Stimulated activated CD4-positive, alpha-beta T cell treated with anti-CD3 and anti-CD28 coated beads, Interleukin-2, amount 100 ng/mL, for 48 hours (primary cell): ENCODE measurements at regions not wholly inside any gene's neighbourhood (a gene's known extent, or its start where the extent isn't known, plus 50 kb on each side); places are given as distances from the start of the nearest gene placed in this dataset.
"Not testable (repeated sequence)": the region's sequence is repeated elsewhere in the genome, so short reads cannot be mapped to it uniquely, and the experiment has no call there.

ENCODE experiments used
- DNase-seq, 2 donors: peaks; one replicate each; pipeline ENCODE4 v3.0.0-alpha.2; 2020

- DNase-seq = no peak
Observed at GRCh38 chr12:92987362-92987761, 58.3 kb upstream of the EEA1 start.

- DNase-seq = peak; percentile 17 to 27
Observed at GRCh38 chr12:92987846-92988621, 58.9 kb upstream of the EEA1 start.

GRCh38 chr12:92988622-92989130 is 59.6 kb upstream of the EEA1 start:
- no peak for DNase-seq

- DNase-seq = peak; percentile 11 to 15
Observed at GRCh38 chr12:92989715-92990484, 60.8 kb upstream of the EEA1 start.

GRCh38 chr12:92991134-92991533 is 62.0 kb upstream of the EEA1 start:
- DNase-seq = no peak

GRCh38 chr12:92992041-92992440 is 62.9 kb upstream of the EEA1 start:
- no peak for DNase-seq

- DNase-seq = no peak
Observed at GRCh38 chr12:92993259-92993658, 64.2 kb upstream of the EEA1 start.

- DNase-seq = no peak
Observed at GRCh38 chr12:92995258-92995903, 66.3 kb upstream of the EEA1 start.

GRCh38 chr12:93000026-93000425 is 70.9 kb upstream of the EEA1 start:
- no peak for DNase-seq

GRCh38 chr12:93001407-93001806 is 72.3 kb upstream of the EEA1 start:
- DNase-seq = no peak

GRCh38 chr12:93002293-93003054 is 73.4 kb upstream of the EEA1 start:
- no peak for DNase-seq

- no peak for DNase-seq
Observed at GRCh38 chr12:93003531-93004239, 74.6 kb upstream of the EEA1 start.

GRCh38 chr12:93005928-93006392 is 76.9 kb upstream of the EEA1 start:
- DNase-seq = no peak

GRCh38 chr12:93006471-93007208 is 77.5 kb upstream of the EEA1 start:
- no peak for DNase-seq

GRCh38 chr12:93007544-93007943 is 78.4 kb upstream of the EEA1 start:
- DNase-seq = no peak

- DNase-seq = no peak
Observed at GRCh38 chr12:93008044-93008778, 79.1 kb upstream of the EEA1 start.

- not testable (repeated sequence) for DNase-seq
Observed at GRCh38 chr12:93008880-93009279, 79.8 kb upstream of the EEA1 start.

- DNase-seq = no peak
Observed at GRCh38 chr12:93009533-93009932, 80.4 kb upstream of the EEA1 start.

GRCh38 chr12:93010461-93010860 is 81.4 kb upstream of the EEA1 start:
- no peak for DNase-seq

- no peak for DNase-seq
Observed at GRCh38 chr12:93011100-93011499, 82.0 kb upstream of the EEA1 start.
